ENCODE measurements at regions not wholly inside any gene's neighbourhood (a gene's known extent, or its start where the extent isn't known, plus 50 kb on each side); places are given as distances from the start of the nearest gene placed in this dataset.

GRCh38 chr2:49832555-49832954, 678.2 kb upstream of the FSHR start:
- TF ChIP-seq CTCF (optimal IDR thresholded peaks at IDR 0.05 in 1 of 3, IDR thresholded peaks at IDR 0.05 in 1 of 3, conservative IDR thresholded peaks at IDR 0.05 in 1 of 3; ENCODE audit: extremely low read depth in 1 of 3, insufficient read depth in 2 of 3, low read length in 3 of 3) = no peak
- no peak for TF ChIP-seq EZH2 (IDR thresholded peaks at IDR 0.05; ENCODE audit: low read length)
